ENCODE measurements at regions not wholly inside any gene's neighbourhood (a gene's known extent, or its start where the extent isn't known, plus 50 kb on each side); places are given as distances from the start of the nearest gene placed in this dataset.

DNA sequence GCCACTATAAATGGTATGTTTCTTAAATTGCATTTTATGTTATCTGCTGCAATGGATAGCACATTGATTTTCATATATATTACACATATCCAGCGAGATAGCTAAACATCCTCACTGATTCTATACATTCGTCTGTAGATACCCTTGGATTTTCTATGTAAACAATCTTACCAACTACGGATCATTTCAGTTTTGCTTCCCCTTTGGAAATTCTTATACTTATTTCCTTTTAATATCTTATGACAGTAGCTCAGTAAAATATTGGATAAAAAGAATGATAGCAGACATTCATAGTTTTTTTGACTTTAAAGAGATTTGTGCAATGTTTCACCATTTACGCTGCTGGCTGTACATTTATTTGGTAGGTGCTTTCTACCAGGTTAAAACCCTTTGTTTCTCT is 254.9 kb downstream of the SYK start:
- WGBS = 81% methylated on average over 4 of the region's 4 CpGs
- H3K27me3 ChIP-seq = no peaks in the 10 kb centered on the region
- no peak for DNase-seq (ENCODE audit: low spot score in 2 of 2)
- TF ChIP-seq POLR2AphosphoS5 (IDR thresholded peaks at IDR 0.05) (no peak), POLR2A (IDR thresholded peaks at IDR 0.05) (no peak), EP300 (IDR thresholded peaks at IDR 0.05) (no peak)
- TF ChIP-seq, protein P1, sequence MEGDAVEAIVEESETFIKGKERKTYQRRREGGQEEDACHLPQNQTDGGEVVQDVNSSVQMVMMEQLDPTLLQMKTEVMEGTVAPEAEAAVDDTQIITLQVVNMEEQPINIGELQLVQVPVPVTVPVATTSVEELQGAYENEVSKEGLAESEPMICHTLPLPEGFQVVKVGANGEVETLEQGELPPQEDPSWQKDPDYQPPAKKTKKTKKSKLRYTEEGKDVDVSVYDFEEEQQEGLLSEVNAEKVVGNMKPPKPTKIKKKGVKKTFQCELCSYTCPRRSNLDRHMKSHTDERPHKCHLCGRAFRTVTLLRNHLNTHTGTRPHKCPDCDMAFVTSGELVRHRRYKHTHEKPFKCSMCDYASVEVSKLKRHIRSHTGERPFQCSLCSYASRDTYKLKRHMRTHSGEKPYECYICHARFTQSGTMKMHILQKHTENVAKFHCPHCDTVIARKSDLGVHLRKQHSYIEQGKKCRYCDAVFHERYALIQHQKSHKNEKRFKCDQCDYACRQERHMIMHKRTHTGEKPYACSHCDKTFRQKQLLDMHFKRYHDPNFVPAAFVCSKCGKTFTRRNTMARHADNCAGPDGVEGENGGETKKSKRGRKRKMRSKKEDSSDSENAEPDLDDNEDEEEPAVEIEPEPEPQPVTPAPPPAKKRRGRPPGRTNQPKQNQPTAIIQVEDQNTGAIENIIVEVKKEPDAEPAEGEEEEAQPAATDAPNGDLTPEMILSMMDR (IDR thresholded peaks at IDR 0.05) = no peak
- no peaks in the 10 kb centered on the region for H3K9me3 ChIP-seq
- H3K4me3 ChIP-seq = no peak overlapping the region
- no peak overlapping the region for H3K27ac ChIP-seq
- peaks cover 28% of the 10 kb centered on the region for H3K4me1 ChIP-seq
- no peaks in the 10 kb centered on the region for H3K36me3 ChIP-seq

DNA sequence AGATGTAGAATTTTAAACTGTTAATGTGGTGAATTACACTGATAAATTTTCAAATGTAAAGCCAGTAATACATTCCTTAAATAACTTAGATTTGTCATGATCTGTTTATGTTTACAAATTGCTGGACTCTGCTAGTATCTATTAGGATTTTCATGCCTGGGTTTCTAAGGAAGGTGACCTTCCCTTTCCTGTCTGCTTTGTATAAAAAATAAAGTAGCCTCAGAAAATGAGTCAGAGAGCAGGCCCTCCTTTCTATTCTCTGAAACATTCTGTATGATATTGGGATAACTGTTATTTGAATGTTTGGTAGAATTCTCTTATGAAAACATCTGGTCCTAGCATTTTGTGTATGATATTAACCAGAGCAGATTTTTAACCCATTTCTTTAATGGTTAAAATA is 255.3 kb downstream of the SYK start:
- Histone ChIP-seq H3K27me3 (no peaks in the 10 kb centered on the region), H3K4me3 (no peak overlapping the region), H3K36me3 (no peaks in the 10 kb centered on the region), H3K9me3 (no peaks in the 10 kb centered on the region), H3K4me1 (peaks cover 32% of the 10 kb centered on the region), H3K27ac (no peak overlapping the region)
- no peak for DNase-seq (ENCODE audit: low spot score in 2 of 2)
- TF ChIP-seq EP300 (IDR thresholded peaks at IDR 0.05) (no peak), POLR2A (IDR thresholded peaks at IDR 0.05) (no peak)
- TF ChIP-seq, protein P1 (IDR thresholded peaks at IDR 0.05) = no peak

DNA sequence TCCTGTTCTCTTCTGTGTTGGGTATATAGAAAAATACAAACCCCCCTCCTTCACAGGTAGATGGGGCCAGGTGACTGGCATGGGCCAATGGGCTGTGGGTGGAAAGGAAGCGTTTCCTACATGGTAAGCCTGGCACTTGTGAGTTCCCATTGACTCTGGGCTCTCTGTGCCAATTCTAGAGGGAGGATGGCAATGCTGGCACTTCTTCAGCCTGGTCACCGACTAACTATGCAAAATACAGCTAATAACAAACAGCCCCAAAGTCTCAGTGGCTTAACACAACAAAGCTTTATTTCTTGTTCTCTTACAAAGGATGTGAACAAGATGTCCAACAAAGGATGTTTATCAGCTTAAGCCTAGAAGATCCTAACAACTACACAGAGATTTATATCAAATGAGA is 258.1 kb downstream of the SYK start:
- TF ChIP-seq, protein P1 (IDR thresholded peaks at IDR 0.05) = no peak
- TF ChIP-seq POLR2A (IDR thresholded peaks at IDR 0.05) (no peak), POLR2AphosphoS5 (IDR thresholded peaks at IDR 0.05) (peak in 1 of 3 donors; percentile 22), EP300 (IDR thresholded peaks at IDR 0.05) (no peak)
- H3K4me3 ChIP-seq = no peak overlapping the region
- peak overlapping the region; percentile 78 for H3K27ac ChIP-seq
- no peaks in the 10 kb centered on the region for H3K9me3 ChIP-seq
- no peaks in the 10 kb centered on the region for H3K27me3 ChIP-seq
- WGBS = 44% methylated on average over 2 of the region's 2 CpGs
- H3K4me1 ChIP-seq = peaks cover 32% of the 10 kb centered on the region
- no peak for DNase-seq (ENCODE audit: low spot score in 2 of 2)
- no peaks in the 10 kb centered on the region for H3K36me3 ChIP-seq

DNA sequence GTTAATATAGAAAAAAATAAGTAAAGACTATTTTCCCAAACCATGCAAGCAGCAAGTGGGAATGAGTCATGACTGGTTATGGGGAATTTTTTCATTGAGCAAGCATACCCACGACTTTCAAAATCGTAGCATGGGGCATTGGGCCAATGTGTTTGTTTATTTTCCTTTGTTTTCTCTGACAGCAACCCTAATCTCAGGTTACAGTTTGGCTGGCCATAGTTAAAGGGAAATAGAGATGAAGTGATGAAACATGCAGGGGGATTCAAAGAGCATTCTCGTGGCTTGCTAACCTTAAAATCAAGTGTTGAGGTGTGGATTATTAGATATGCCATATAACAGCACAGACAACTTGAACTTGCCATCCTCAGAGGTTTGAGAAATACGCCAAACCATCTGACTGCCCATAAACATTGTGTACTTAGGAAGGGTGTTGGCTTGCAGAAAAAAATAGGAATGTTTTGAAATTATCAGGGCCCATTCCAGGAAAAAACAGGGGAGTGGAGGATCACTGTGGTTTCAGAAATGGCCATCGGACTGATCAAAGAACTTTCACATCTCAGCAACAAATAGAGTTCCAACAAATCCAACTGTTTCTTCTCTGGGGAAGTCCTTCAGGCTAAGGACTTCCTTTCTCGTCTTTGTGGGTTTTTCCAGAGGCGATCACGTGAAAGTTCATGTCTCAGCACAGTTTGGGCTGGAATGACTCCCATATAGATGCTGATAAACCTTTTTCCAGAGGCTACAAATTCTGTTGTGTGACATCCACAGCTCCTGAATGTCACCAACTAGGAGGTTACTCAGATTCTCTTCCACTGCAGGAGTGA is 259.1 kb downstream of the SYK start:
- DNase-seq (ENCODE audit: low spot score in 2 of 2) = peak in 1 of 2 donors; percentile 79
- Histone ChIP-seq H3K27ac (peak overlapping the region; percentile 78), H3K4me3 (no peak overlapping the region), H3K36me3 (no peaks in the 10 kb centered on the region), H3K4me1 (peaks cover 32% of the 10 kb centered on the region), H3K27me3 (no peaks in the 10 kb centered on the region), H3K9me3 (no peaks in the 10 kb centered on the region)
- 6% methylated on average over 8 of the region's 8 CpGs for WGBS
- TF ChIP-seq EP300 (IDR thresholded peaks at IDR 0.05) (no peak), POLR2A (IDR thresholded peaks at IDR 0.05) (no peak), POLR2AphosphoS5 (IDR thresholded peaks at IDR 0.05) (peak; percentile 18 to 95 (median 43))
- TF ChIP-seq, protein P1 (IDR thresholded peaks at IDR 0.05) = no peak

DNA sequence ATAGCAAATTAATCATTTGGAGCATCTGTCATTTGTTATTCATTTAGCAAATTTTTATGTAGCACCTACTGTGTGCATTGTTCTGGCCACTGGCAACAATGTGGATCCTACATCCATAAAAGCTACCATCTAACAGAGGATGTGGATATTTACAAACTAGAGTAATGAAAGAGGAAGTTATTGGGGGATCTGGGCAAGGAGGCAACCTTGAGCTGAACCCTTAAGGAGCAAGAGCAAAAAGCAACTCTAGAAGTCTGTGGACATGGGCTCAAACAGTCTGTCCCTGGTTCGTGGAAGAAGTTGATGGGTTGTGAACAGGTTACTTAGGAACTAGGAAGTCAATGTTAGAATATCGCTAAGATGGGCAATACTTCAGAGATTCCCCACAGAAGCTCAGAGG is 259.9 kb downstream of the SYK start:
- Histone ChIP-seq H3K27me3 (no peaks in the 10 kb centered on the region), H3K36me3 (no peaks in the 10 kb centered on the region), H3K4me1 (peaks cover 32% of the 10 kb centered on the region), H3K9me3 (no peaks in the 10 kb centered on the region), H3K27ac (peak overlapping the region; percentile 78), H3K4me3 (no peak overlapping the region)
- TF ChIP-seq POLR2A (IDR thresholded peaks at IDR 0.05) = no peak
- TF ChIP-seq EP300 (IDR thresholded peaks at IDR 0.05) = no peak
- TF ChIP-seq, protein P1 (IDR thresholded peaks at IDR 0.05) = no peak
- no peak for TF ChIP-seq POLR2AphosphoS5 (IDR thresholded peaks at IDR 0.05)
- 94% methylated on average over 2 of the region's 2 CpGs for WGBS
- no peak for DNase-seq (ENCODE audit: low spot score in 2 of 2)
